Mesenteric fat pad (tissue), 1 donor: ENCODE measurements at regions not wholly inside any gene's neighbourhood (a gene's known extent, or its start where the extent isn't known, plus 50 kb on each side); places are given as distances from the start of the nearest gene placed in this dataset.

Source experiments
- DNase-seq: peaks from one replicate; pipeline ENCODE4 v3.0.0-alpha.2; 2020; ENCODE audit warnings: low spot score
- donor health status: DM: yes; HTN: yes; CAD: no.

DNA sequence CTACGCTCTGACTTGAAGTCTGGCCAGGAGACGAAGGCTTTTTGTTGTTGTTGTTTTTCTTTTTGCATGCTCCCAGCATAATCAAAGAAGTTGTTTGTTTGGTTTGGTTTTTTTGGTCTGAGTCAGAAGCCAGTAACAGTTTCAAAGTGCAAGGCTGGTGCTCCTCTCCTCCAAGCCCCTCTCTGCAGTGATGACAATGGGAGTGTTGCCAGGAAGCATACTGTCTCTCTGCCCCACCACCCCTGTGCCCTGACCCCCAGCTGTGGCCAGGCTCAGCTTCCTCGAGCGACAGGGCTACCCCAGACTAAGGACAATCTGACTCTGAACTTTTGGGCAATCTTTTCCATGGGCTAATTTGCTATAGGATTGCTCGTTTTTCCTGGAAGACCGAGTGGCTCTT lies 173.8 kb upstream of the PITX1 start:
- DNase-seq = peak; percentile 55

DNA sequence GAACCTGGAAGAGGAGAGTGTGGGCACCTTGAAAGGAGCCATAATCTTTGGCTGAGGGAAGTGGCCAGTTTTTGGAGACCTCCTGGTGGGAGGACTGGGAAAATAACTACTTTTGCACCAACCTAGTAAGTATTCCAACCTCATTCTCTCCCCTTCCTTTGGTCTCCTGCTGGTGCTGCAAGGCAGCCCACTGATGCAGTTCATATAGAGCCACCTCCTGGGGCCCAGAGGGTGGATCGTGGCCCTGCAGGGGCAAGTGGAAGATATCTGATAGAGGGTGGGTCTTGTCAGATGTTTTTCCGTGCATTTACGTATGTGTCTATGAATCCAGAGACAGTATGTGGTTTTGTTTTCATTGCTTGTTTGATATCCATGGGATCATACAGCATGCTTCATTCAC lies 172.8 kb upstream of the PITX1 start:
- DNase-seq = peak; percentile 24

DNA sequence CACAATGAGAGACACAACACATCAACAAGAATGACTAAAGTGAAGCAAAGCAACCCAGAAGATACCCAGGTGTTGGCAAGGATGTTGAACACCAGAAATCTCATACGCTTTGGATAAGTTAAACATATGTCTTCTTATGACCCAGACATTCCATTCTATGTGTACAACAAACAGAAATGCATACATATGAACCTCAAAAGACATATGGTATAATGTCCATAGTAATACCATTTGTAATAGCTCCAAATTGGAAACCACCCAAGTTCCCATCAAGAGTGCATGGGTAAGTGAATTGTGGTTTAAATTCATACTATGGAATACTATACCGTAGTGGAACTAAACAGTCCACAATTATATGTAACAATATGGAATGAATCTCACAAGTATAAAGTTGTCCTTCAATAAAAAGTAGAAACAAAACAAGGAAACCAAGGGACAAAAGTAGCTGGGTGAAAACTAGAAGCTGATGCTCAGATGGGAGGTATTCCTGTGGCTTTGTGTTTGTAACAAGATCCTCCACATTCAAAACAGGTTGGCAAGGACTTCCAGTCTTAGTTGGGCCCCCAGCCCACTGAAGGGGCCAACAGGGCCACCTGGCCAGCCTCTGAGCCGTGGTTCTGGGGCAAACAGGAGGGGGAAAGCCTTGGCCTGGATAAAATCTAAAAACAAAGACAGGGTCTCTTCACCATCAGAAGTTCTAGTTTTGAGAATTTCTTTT lies 171.8 kb upstream of the PITX1 start:
- DNase-seq = peak; percentile 26

DNA sequence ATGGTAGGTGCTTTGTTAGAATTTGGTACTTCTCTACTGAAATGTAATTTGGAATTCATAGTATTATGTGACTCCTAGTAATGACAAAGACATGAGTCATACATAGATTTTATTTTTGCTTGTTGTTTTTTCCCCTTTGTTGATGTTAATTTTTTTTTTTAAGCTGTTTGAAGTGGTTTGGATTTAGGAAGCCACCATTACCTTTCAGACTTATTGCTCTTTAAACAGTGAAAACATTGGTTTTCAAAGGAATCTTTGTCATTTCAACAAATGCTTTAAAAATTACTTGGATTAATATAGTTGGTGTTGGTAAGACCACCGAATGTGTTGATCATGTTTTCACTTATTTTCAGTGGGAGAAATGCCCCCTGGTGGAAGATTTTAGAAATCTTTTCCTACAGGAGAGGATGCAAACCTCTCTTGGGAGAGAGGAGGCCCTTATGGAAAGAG lies 170.1 kb upstream of the PITX1 start:
- DNase-seq = no peak

DNA sequence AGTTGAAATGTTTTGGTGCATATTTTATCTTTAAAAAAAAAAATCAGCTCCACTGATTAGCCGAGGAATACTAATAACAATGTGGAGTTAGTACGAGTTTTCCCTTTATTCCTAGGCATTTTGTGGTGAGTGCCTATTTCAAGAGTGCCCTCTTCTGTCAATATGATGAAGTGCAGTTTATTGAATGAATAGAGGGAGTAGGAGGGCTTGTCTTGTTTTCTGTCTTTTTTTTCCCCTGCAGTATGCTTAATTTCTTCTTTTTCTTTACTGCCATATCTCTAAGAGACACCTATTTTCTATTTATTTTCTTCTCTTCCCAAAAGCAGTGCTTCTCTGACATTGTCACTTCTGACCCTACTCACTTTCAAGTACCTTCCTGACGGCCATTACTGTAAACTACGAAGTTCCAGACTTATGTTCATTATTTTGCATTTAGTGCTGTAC lies 169.6 kb upstream of the PITX1 start:
- DNase-seq = no peak

DNA sequence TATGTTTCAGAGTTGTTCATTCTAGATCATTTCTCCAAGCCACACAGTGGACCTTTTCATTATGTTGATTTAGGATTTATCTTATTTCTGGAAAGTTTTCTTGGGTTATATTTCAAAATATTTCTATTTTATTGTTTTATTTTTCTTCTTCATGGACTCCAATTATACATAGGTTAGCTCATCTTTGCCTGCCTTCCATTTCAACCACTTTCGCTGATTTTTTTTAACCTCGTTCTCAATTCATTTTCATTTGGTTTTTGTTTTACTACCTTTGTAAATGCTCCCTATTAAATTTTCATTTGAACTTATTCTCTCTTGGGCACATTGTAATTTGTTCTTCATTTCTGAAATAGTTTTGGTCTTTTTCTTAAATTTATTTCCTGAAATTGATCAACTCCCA lies 169.0 kb upstream of the PITX1 start:
- DNase-seq = no peak

DNA sequence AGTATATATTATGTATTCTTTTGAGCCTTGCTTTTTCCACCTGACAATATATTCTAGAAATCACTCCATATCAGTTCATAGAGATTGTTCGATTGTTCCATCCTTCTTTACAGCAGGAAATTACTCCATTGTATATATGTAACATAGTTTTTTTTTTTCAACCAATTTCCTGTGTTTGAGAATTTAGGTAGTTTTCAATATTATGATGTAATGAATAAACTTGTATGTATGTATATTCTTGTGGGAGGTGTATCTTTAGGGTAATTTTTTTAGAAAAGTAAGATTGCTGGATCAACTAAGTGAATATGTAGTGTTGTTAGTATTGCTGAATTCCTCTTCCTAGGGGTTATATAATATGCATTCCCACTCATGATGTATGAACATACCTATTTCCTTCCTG lies 165.9 kb upstream of the PITX1 start:
- DNase-seq = no peak

DNA sequence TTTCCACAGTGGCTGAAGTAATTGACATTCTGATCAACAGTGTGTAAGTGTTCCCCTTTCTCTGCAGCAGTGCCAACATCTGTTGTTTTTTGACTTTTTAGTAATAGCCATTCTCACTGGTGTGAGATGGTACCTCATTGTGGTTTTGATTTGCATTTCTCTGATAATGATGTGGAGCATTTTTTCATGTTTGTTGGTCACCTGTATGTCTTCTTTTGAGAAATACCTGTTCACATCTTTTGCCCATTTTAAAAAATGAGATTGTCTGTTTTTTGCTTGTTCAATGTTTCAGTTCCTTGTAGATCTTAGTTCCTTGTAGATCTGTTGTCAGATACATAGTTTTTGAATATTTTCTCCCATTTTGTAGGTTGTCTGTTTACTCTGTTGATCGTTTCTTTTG lies 162.5 kb upstream of the PITX1 start:
- no peak for DNase-seq

DNA sequence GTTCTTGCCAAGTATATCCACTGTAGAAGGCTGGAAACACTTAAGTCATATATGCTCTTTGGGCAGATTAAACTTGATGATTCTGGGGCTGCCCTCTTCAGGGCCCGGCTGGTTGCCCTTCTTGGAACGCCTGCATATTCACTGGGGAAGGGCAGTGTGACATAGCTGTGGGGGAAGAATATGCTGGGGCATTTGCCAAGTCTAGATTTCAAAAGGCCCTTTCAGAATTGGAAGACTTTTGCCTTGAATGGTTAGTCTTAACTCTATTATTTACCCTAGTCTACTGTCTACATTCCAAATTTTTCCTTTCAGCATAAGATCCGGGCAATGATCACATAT lies 161.2 kb upstream of the PITX1 start:
- no peak for DNase-seq

DNA sequence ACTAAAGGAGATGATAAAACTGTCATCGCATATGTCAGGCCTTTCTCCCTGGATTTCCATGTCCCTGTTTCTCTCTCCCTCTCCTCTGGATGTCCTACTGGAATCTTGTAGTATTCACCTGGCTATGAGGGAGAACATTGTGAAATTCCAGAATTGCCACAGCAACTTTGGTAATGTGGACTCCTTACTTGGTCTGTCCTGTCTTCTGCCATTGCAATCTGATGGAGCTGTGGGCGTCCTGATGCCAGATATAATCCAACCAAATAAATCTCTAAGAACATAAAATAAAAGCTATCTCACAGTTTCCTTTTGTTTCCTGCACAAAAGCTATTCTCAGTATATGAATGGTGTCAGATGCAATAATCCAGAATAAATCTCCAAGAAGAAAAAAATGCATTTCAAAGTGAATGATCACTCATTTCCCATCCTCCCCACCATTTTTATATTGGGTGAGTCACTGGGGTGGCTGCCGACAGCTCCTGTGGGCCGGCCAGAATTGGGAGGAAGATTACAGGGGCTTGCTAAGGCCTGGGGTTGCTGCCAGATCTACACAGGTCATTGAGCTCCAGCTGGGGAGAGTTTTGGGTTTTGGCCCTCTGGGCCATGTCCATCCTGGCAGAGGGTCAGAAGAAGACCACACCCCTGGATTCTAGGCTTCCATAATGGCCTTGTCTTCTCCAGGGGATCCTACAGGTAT lies 160.7 kb upstream of the PITX1 start:
- no peak for DNase-seq

DNA sequence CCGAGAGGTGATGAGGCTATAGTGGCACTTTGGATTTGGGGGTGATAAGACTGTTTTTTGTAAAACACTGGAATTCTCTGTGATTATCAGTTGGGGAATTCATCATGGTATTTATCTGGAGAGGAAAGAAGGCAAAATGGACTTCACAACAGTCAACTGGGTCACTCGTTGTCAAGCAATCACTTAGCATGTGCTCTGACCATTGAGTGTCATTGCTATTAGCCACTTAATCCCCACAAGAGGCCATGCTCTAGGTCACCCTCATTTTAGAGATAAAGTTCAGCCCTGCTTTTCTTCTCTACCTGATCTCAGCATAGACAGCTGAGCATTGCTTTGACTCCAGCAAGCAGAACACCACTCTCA lies 160.1 kb upstream of the PITX1 start:
- no peak for DNase-seq

DNA sequence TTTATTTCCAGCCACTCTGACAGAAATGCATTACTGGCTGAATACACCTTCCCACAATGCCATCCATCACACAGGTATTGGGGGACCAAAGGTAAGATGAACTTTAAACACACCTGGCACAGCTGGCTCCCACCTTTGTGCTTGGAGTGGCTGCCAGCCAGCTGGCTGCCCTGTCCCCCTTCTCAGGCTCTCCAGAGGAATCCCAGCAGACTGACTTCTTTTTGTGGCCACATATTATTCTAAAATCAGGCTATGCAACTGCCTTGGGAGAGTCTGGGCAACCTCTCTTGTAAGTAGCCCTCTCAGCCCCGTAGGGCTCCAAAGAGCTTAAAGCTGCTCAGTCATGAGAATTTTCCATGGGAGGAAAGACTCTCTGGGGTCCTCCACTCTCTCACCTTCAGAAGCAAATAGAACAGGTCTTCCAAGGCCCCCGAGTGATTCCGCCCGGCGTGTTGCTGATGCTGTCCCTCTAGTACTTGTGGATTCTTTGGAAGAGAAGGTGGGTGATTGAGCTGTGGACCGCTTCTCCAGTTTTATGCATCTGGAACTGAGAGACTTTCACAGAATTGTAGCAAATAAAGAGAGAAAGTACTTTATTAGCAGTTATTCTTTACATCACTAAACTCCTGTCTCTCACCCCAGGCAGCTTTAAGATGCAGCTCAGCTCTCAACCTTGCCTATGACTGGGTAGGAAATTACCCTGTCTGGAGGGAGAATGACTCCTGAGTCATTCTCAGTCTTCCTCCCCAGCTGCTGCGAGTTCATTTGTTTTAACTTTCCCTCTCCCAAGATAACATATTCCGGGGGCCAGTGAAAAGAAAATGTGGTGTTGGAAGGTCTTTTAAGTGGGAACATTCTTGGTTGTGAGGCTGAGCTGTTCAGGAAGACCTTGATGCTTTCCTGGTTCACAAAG lies 159.4 kb upstream of the PITX1 start:
- no peak for DNase-seq

DNA sequence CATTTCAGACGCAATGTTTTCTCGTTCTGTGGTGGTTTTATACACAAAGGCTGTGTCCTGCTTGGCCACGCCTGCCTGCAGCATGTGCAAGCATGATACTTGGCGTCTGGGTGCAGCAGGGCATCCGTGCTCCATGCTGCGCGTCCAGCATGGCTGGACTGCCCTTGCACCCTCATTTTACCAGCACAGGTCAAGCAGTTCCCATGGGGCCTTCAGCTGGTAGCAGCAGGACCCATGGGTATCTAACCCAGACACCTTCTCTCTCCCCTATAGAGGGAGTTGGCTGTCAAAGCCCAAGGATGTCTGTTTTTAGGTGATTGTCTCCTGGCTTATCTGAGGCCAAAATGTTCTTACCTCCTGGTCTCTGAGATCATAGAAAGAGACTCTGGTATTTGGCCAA lies 158.3 kb upstream of the PITX1 start:
- DNase-seq = no peak

DNA sequence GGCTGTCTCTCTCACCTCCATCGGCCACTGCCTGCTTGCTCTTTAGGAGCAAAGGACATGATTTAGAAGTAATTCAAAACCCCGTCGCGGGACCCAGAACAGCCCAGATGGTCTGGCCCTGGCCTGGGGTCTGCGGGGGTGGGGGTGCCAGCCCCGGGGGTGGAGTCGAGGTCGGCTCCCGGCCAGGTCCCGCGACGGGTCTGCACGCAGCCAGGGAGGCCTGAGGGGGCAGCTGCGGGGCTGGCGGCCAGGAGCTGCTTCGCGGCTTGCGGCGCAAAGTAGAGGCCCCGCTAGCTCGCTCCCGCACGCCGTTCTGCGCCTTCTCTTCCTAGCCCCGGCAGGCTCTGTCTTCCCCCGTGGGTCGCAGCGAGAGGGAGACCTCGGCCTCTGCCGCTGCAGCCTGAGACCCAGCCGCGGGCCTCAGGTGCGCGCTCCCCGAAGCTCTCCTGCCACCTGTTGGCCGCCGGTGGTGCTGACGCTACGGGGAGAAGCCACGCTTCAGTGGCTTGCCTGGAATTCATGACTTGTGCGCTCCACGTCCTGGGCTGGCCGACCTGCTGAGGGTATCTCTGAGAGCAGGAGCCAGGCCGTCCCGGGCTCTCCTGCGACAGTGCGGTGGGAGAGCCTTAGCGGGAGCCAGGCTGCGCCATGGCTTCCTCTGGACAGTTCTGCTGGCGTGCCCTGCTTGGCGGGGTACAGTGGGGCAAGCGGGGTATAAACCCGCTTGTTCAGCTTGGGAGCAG lies 157.2 kb upstream of the PITX1 start:
- DNase-seq = no peak

DNA sequence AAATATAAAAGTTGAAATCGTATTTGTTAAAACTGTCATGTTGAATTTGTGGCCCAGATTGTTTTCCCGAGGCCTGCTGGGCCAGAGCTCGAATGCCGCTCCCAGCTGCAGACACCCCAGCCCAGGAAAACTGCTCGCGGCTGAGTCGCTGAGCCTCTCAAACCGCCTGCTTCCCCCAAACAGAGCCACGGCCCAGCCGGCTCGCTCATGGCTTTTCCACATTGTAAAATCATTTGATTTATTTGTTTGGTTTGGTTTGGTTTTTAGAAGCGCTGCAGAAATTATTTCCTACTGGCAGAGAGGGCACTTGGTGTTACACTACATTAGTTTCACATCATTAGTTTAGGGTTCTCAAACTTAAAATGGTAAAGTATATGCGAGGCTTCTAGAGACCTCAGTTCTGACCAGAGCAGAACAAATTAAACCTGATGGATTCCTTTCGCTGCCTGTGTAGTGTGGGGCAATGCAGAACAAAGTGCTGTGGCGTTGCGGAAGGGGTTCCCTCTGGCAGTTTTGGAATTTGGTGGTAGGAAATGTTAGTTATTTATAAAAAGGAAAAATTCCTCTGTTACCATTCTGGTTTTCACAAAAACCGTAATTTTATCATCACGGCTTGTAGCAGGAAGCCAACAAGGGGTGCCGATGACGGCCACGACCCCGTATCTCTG lies 156.5 kb upstream of the PITX1 start:
- DNase-seq = no peak

DNA sequence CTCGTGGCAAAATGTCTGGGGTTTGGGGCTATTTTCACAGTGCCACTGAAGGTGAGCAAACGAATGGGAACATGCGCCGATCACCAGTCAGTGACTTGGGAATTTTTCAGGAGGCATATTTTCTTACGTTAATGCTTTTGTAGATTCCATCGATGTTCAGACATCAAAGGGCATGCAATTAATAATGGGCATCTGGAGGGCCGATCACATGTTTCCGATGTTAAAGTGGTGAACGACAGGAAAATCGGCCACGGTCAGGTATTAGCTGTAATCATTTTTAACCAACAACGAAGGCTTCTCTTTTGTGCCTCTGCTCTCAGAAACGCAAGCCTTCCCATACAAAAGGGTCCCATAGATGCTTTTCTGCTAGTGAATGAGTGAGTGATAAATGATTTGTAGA lies 155.0 kb upstream of the PITX1 start:
- no peak for DNase-seq

DNA sequence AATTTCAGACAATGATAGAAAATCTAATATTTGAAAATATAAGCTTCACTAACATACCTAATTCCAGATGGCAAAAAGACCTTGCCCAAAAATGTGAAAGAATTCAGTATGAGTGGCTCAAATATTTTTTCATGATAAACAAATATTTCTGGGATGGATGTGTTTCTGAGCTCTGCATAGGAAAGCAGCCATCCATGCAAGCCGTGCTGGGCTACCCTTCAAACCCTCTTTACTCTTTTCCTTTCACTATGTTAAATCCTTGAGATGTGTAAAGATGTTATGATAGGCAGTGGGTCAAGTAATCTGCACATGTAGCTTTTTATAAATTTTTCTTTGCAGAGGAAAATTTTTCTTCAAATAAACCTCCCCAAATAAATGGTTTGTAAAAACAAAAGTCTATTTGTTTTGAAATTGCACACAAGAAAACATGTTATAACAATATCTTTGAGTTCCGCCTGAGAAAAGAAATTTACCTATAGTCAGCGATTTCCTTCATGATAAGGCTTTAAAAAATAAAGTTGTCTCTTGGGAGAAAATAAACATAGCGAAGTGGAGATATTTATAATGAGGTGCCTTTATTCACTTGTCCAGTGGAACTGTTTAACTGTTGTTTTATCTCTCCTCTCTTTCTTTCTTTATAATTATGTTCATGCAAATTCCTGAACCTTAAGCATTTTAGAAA lies 154.3 kb upstream of the PITX1 start:
- DNase-seq = no peak

DNA sequence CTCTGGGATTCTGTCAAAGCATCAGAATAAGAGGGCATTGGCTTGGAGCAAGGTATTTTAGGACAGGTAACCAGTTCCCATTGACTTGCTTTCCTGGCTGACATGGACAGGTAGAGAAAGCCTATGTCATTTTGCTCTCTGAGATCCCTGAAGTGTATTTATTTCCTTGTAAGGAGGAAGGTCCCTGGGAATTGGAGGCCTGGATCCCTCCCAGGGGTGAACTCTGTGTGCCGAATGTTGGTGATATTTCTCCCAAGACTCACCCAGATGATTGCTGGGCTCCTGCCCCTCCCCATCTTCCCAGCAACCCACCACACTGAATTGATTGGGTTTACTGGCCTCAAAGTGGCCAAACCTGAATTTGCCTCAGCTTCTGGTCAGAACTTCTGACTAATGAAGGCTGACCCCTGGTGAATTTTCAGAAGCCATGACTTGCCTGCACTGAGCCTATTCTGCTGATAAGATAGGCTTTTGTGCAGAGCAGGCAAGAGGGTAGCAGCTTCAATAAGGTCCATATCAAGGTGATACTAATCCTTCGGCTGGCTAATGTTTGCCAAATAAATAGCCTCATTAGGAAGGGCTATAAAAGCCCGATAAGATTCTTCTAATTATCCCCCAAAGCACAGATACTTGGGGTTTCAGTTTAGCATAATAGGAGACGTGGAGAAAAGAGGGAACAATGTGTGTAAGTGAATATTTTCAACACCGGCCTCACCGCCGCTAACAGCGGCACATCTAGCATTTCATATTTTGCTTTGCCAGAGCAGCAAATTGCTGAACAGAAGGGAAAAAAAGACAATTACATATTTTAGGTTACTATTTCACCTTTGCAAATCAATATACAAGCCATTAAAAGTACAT lies 152.9 kb upstream of the PITX1 start:
- DNase-seq = no peak

DNA sequence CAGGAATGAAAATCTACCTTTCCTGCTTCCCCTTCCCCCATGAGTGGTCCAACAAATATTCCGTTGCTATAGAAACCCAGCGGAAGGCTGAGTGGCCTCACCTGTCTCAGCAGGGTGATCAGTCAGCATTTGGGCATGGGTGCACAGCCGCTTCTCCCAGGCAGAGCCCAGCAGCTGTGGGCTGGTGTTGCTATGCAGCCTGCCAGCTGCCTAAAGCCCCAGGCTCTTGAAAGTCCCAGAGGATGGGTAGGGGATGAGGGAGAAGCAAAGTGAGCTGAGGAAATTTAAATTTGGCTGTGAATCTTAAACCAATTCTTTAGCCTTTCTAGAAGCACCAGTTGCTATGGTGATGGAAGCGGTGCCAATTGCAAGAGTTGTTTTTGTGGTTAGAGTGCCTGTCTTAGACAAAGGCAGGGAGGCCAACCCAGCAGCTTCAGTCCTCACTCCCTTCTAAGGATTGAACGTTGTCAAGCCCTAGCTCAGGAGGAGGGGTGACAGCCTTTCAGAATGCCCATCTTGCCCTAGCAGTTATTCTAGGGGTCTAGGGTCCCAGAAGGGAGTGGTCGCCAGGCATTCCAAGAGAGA lies 151.5 kb upstream of the PITX1 start:
- no peak for DNase-seq
